NCI-H345 (cell line): ENCODE measurements at regions not wholly inside any gene's neighbourhood (a gene's known extent, or its start where the extent isn't known, plus 50 kb on each side); places are given as distances from the start of the nearest gene placed in this dataset.
"Not testable (repeated sequence)": the region's sequence is repeated elsewhere in the genome, so short reads cannot be mapped to it uniquely, and the experiment has no call there.

Source experiments
- DNase-seq: peaks from one replicate; lab custom pipeline; 2025; lab: John Stamatoyannopoulos, UW

GRCh38 chr20:18876394-18876793, 62.8 kb downstream of the SCP2D1 start:
- DNase-seq: not testable (repeated sequence)

- no peak for DNase-seq
Measured at GRCh38 chr20:18879262-18879661, 65.7 kb downstream of the SCP2D1 start.

GRCh38 chr20:18886756-18887155, 73.2 kb downstream of the SCP2D1 start:
- no peak for DNase-seq

- DNase-seq: no peak
Measured at GRCh38 chr20:18901980-18902737, 88.6 kb downstream of the SCP2D1 start.

- no peak for DNase-seq
Measured at GRCh38 chr20:18904192-18904591, 90.6 kb downstream of the SCP2D1 start.

GRCh38 chr20:18904624-18905023, 91.0 kb downstream of the SCP2D1 start:
- DNase-seq: peak; percentile 12

- no peak for DNase-seq
Measured at GRCh38 chr20:18906046-18906445, 92.5 kb downstream of the SCP2D1 start.

- DNase-seq: no peak
Measured at GRCh38 chr20:18907353-18907752, 93.8 kb downstream of the SCP2D1 start.

- DNase-seq: no peak
Measured at GRCh38 chr20:18908109-18908508, 94.5 kb downstream of the SCP2D1 start.

GRCh38 chr20:18909254-18909653, 95.7 kb downstream of the SCP2D1 start:
- no peak for DNase-seq

- DNase-seq: no peak
Measured at GRCh38 chr20:18913701-18914100, 100.1 kb downstream of the SCP2D1 start.

GRCh38 chr20:18914796-18915195, 101.2 kb downstream of the SCP2D1 start:
- no peak for DNase-seq

- DNase-seq: no peak
Measured at GRCh38 chr20:18916886-18917750, 103.5 kb downstream of the SCP2D1 start.

- no peak for DNase-seq
Measured at GRCh38 chr20:18919996-18920395, 106.4 kb downstream of the SCP2D1 start.

- DNase-seq: no peak
Measured at GRCh38 chr20:18921291-18921690, 107.7 kb downstream of the SCP2D1 start.

- DNase-seq: no peak
Measured at GRCh38 chr20:18922251-18922650, 108.7 kb downstream of the SCP2D1 start.

GRCh38 chr20:18922898-18923297, 109.3 kb downstream of the SCP2D1 start:
- DNase-seq: no peak

GRCh38 chr20:18926965-18927364, 113.4 kb downstream of the SCP2D1 start:
- no peak for DNase-seq

GRCh38 chr20:18928626-18929025, 115.0 kb downstream of the SCP2D1 start:
- DNase-seq: peak; percentile 27

GRCh38 chr20:18929800-18930199, 116.2 kb downstream of the SCP2D1 start:
- DNase-seq: no peak

- DNase-seq: peak; percentile 15
Measured at GRCh38 chr20:18943542-18943941, 130.0 kb downstream of the SCP2D1 start.

- no peak for DNase-seq
Measured at GRCh38 chr20:18956890-18957289, 143.3 kb downstream of the SCP2D1 start.

- no peak for DNase-seq
Measured at GRCh38 chr20:18957328-18957727, 143.7 kb downstream of the SCP2D1 start.
